IPS-18a (cell line): ENCODE measurements at regions not wholly inside any gene's neighbourhood (a gene's known extent, or its start where the extent isn't known, plus 50 kb on each side); places are given as distances from the start of the nearest gene placed in this dataset.

Experiments
- H3K27ac ChIP-seq: one replicate; pipeline ENCODE4 v1.5.1; 2013; ENCODE audit warnings: low read length
- H3K27me3 ChIP-seq: one replicate; pipeline ENCODE4 v1.6.1; 2013; ENCODE audit warnings: mild to moderate bottlenecking, low read length; ENCODE audit not compliant: control insufficient read depth, insufficient read depth
- H3K36me3 ChIP-seq: one replicate; pipeline ENCODE4 v1.6.1; 2013; ENCODE audit warnings: low read depth, low read length; ENCODE audit not compliant: control insufficient read depth
- H3K4me1 ChIP-seq: one replicate; pipeline ENCODE4 v1.6.1; 2013; ENCODE audit warnings: low read depth, low read length; ENCODE audit not compliant: control insufficient read depth
- H3K4me3 ChIP-seq: one replicate; pipeline ENCODE4 v1.5.1; 2013; ENCODE audit warnings: low read length
- H3K9ac ChIP-seq: one replicate; pipeline ENCODE4 v1.6.1; 2013; ENCODE audit warnings: mild to moderate bottlenecking, low read length, moderate library complexity
- H3K9me3 ChIP-seq: one replicate; pipeline ENCODE4 v1.6.1; 2013; ENCODE audit warnings: low read depth, low read length; ENCODE audit not compliant: control insufficient read depth

- no peak overlapping the region for H3K27ac ChIP-seq
- H3K4me3 ChIP-seq = no peak overlapping the region
- no peaks in the 10 kb centered on the region for H3K27me3 ChIP-seq
- H3K36me3 ChIP-seq = no peaks in the 10 kb centered on the region
- no peaks in the 10 kb centered on the region for H3K9me3 ChIP-seq
- no peak overlapping the region for H3K9ac ChIP-seq
- H3K4me1 ChIP-seq = no peaks in the 10 kb centered on the region
Measured at GRCh38 chr2:23169896-23170295, 215.1 kb upstream of the KLHL29 start.

- no peaks in the 10 kb centered on the region for H3K9me3 ChIP-seq
- H3K27me3 ChIP-seq = no peaks in the 10 kb centered on the region
- no peaks in the 10 kb centered on the region for H3K36me3 ChIP-seq
- no peak overlapping the region for H3K4me3 ChIP-seq
- no peak overlapping the region for H3K9ac ChIP-seq
- H3K4me1 ChIP-seq = no peaks in the 10 kb centered on the region
- no peak overlapping the region for H3K27ac ChIP-seq
Measured at GRCh38 chr2:23171108-23171507, 213.9 kb upstream of the KLHL29 start.

- H3K27me3 ChIP-seq = no peaks in the 10 kb centered on the region
- H3K27ac ChIP-seq = no peak overlapping the region
- H3K9ac ChIP-seq = no peak overlapping the region
- H3K4me1 ChIP-seq = no peaks in the 10 kb centered on the region
- no peaks in the 10 kb centered on the region for H3K36me3 ChIP-seq
- no peak overlapping the region for H3K4me3 ChIP-seq
- H3K9me3 ChIP-seq = peaks cover 3% of the 10 kb centered on the region
Measured at GRCh38 chr2:23178396-23178795, 206.6 kb upstream of the KLHL29 start.

GRCh38 chr2:23183733-23184132 lies 201.2 kb upstream of the KLHL29 start:
- no peak overlapping the region for H3K27ac ChIP-seq
- H3K27me3 ChIP-seq = no peaks in the 10 kb centered on the region
- H3K9ac ChIP-seq = no peak overlapping the region
- peaks cover 3% of the 10 kb centered on the region for H3K9me3 ChIP-seq
- H3K4me1 ChIP-seq = no peaks in the 10 kb centered on the region
- H3K4me3 ChIP-seq = no peak overlapping the region
- no peaks in the 10 kb centered on the region for H3K36me3 ChIP-seq

- no peak overlapping the region for H3K27ac ChIP-seq
Measured at GRCh38 chr2:23198316-23199114, 186.5 kb upstream of the KLHL29 start.

GRCh38 chr2:23199115-23199918 lies 185.7 kb upstream of the KLHL29 start:
- Histone ChIP-seq H3K4me3 (no peak overlapping the region), H3K27me3 (no peaks in the 10 kb centered on the region), H3K9me3 (no peaks in the 10 kb centered on the region), H3K36me3 (no peaks in the 10 kb centered on the region), H3K9ac (no peak overlapping the region), H3K27ac (no peak overlapping the region), H3K4me1 (no peaks in the 10 kb centered on the region)

More at GRCh38 chr2:23198316-23199114, 186.5 kb upstream of the KLHL29 start:
- Histone ChIP-seq H3K9me3 (no peaks in the 10 kb centered on the region), H3K27me3 (no peaks in the 10 kb centered on the region), H3K4me1 (no peaks in the 10 kb centered on the region), H3K4me3 (no peak overlapping the region), H3K9ac (no peak overlapping the region), H3K36me3 (no peaks in the 10 kb centered on the region)

- Histone ChIP-seq H3K27ac (no peak overlapping the region), H3K9me3 (no peaks in the 10 kb centered on the region), H3K4me1 (no peaks in the 10 kb centered on the region), H3K9ac (no peak overlapping the region), H3K27me3 (no peaks in the 10 kb centered on the region), H3K36me3 (no peaks in the 10 kb centered on the region), H3K4me3 (no peak overlapping the region)
Measured at GRCh38 chr2:23200068-23200786, 184.8 kb upstream of the KLHL29 start.

- no peaks in the 10 kb centered on the region for H3K27me3 ChIP-seq
Measured at GRCh38 chr2:23200787-23201114, 184.2 kb upstream of the KLHL29 start.

GRCh38 chr2:23203383-23203782 lies 181.6 kb upstream of the KLHL29 start:
- H3K9ac ChIP-seq = no peak overlapping the region
- no peaks in the 10 kb centered on the region for H3K4me1 ChIP-seq
- no peak overlapping the region for H3K4me3 ChIP-seq
- H3K27me3 ChIP-seq = no peaks in the 10 kb centered on the region
- H3K9me3 ChIP-seq = no peaks in the 10 kb centered on the region
- no peaks in the 10 kb centered on the region for H3K36me3 ChIP-seq
- H3K27ac ChIP-seq = no peak overlapping the region

More at GRCh38 chr2:23200787-23201114, 184.2 kb upstream of the KLHL29 start:
- H3K36me3 ChIP-seq = no peaks in the 10 kb centered on the region
- H3K4me3 ChIP-seq = no peak overlapping the region
- no peak overlapping the region for H3K27ac ChIP-seq
- no peaks in the 10 kb centered on the region for H3K9me3 ChIP-seq
- no peaks in the 10 kb centered on the region for H3K4me1 ChIP-seq
- H3K9ac ChIP-seq = no peak overlapping the region

- Histone ChIP-seq H3K9me3 (no peaks in the 10 kb centered on the region), H3K27ac (no peak overlapping the region), H3K9ac (no peak overlapping the region), H3K4me3 (no peak overlapping the region), H3K4me1 (no peaks in the 10 kb centered on the region), H3K36me3 (no peaks in the 10 kb centered on the region), H3K27me3 (no peaks in the 10 kb centered on the region)
Measured at GRCh38 chr2:23204685-23205242, 180.2 kb upstream of the KLHL29 start.

- Histone ChIP-seq H3K27ac (no peak overlapping the region), H3K9me3 (no peaks in the 10 kb centered on the region), H3K27me3 (no peaks in the 10 kb centered on the region), H3K36me3 (no peaks in the 10 kb centered on the region), H3K4me1 (no peaks in the 10 kb centered on the region), H3K4me3 (no peak overlapping the region), H3K9ac (no peak overlapping the region)
Measured at GRCh38 chr2:23206650-23207049, 178.3 kb upstream of the KLHL29 start.
